GM19328 (cell line): ENCODE measurements at regions not wholly inside any gene's neighbourhood (a gene's known extent, or its start where the extent isn't known, plus 50 kb on each side); places are given as distances from the start of the nearest gene placed in this dataset.
"Not testable (repeated sequence)": the region's sequence is repeated elsewhere in the genome, so short reads cannot be mapped to it uniquely, and the experiment has no call there.

Experiments
- ATAC-seq: cut with Tn5 transposase; IDR thresholded peaks from one replicate; pipeline ENCODE4 v1.9.1; 2021; ENCODE audit warnings: mild to moderate bottlenecking, moderate library complexity; ENCODE audit not compliant: unreplicated experiment

DNA sequence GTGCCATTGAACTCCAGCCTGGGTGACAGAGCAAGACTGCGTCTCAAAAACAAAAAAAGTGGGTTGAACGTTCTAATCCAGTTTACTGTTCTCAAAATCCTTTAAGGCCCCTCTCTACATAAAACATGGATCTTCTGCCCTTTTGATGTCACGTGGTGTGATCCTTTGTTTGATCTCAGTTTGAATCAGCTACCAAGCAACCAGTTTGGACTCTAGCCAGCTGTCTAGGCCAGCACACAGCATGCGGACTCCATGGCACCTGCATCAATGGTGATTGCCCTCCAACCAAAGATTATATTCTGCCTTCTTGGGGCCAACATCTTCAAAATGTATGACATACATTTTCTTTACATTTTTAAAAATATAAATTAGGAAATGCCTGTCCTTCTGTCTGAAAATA, 365.4 kb downstream of the NDFIP2 start:
- no peak for ATAC-seq

DNA sequence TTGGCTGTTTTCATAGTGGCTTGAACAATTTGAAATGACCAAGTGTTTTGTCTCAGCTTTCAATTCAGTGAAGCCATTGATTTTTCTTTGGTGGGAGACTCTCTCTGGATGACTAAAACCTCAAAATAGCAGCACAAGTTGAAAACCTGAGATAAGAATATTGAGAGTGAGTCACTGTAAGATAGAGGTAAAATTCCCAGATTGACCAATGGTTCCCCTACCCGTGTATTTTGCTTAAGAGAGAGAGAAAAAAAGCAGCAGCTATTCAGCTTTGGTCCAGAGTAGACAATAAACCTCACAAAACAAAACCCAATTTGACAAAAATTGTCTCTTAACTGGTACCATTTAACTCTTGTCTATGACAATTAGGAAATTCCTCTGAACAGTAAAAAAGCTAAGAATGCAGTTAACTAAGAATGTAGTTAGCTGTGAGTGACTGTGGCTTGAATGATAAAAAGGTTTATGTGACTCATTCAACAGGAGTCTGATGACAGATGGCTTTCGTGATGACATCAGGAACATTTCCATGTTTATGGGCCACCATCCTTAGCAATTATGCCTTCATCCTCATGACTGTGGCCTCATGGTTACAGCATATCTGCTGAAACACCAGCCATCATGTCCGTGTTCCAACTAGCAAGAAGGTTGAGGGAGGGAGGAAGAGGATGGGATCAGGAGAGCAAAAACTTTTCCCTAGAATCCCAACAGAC, 356.9 kb downstream of the NDFIP2 start:
- no peak for ATAC-seq

DNA sequence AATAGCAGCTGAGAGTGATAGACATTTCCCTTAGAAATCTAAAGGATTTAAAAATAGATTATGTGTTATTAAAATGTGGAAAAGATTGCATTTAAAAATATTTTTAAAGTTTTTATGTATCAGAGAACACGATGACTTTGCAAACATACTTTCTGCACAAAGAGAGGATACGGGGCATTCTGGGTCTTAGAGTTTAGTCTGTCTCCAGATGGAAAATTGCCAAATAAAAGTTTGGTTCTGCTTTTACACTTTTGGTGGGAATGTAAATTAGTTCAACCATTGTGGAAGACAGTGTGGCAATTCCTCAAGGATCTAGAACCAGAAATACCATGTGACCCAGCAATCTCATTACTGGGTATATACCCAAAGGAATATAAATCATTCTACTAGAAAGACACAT, 355.2 kb downstream of the NDFIP2 start:
- not testable (repeated sequence) for ATAC-seq

- no peak for ATAC-seq
Measured at GRCh38 chr13:79834876-79835275, 353.9 kb downstream of the NDFIP2 start.

DNA sequence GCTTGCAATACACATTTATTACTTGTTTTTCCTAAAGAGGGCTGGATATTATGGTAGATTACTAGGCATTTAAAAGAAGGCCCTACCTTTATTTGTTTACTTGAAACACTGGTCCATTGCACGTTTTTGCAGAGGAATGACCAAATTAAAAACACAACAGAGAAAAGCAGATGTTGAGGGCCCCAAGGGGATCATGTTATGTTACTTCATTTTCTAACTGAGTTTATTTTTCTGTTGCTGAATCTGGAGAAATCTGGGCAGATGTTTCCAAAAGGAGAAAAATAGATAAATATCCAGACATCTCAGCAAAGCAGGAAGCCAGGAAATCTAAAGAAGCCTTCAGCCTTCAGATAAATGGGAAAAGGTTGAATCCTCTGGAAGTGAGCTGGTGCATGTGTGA, 353.0 kb downstream of the NDFIP2 start:
- ATAC-seq, result no peak

- no peak for ATAC-seq
Measured at GRCh38 chr13:79831556-79831955, 350.6 kb downstream of the NDFIP2 start.

DNA sequence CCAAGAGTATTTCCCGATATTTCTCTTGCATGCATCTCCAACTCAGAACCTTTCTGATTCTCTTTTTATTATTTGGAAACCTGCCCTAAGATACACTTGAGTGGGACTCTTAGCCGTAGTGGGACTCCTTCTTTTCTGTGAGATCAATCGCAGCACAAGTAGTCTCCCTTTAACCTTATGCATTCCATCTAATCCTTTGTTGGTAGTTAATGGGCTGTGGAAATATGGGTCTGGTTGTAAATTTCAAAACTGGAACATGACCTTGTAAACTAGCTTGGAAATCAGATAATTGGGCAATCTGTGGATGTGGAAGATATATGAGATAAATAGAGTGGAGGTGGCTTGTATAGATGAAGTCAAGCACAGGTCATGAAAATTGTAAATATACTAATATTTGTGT, 350.0 kb downstream of the NDFIP2 start:
- no peak for ATAC-seq

DNA sequence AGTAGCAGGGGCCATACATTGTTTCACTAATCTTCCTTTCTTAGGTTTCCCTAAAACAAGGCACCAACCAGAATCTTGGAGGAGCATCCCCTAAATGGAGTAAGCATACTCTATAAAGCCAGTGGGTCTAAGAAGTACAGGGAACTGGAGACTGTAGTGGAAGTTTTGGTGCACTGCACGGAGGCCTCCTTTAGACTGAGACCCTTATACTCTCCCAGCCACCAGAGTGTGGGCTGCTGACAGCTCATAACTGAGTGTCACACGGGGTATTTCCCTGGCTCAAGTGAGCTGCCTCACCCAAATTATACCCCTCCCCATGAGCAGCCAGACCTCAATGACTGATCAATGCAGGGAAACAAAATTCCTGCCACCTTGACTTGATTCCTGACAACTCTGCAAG, 349.5 kb downstream of the NDFIP2 start:
- ATAC-seq, result no peak

DNA sequence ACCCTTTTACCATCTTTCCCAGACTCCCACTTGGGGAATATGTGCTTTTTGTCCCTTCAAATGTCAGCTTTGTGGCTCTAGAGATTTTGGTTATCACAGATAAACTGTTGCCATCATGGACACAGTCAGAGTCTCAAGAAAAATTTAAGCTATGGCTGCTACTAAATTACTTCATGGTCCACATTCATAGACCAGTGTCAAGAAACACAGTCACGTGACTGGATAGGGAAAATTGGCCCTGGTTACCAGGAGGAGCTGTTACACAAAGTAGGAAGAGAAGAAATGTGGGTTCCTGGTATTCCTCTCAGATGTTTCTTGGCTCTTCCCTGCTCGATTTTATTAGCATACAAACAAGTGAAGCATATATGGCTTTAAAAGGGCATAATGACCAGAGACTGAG, 348.9 kb downstream of the NDFIP2 start:
- no peak for ATAC-seq

- ATAC-seq, result no peak
Measured at GRCh38 chr13:79825959-79826358, 345.0 kb downstream of the NDFIP2 start.

GRCh38 chr13:79815041-79815440, 334.1 kb downstream of the NDFIP2 start:
- ATAC-seq, result no peak

- ATAC-seq, result peak; percentile 60
Measured at GRCh38 chr13:79812070-79812850, 331.3 kb downstream of the NDFIP2 start.

- no peak for ATAC-seq
Measured at GRCh38 chr13:79811170-79811569, 330.2 kb downstream of the NDFIP2 start.

GRCh38 chr13:79810669-79811068, 329.7 kb downstream of the NDFIP2 start:
- no peak for ATAC-seq

- ATAC-seq, result no peak
Measured at GRCh38 chr13:79810018-79810417, 329.1 kb downstream of the NDFIP2 start.

DNA sequence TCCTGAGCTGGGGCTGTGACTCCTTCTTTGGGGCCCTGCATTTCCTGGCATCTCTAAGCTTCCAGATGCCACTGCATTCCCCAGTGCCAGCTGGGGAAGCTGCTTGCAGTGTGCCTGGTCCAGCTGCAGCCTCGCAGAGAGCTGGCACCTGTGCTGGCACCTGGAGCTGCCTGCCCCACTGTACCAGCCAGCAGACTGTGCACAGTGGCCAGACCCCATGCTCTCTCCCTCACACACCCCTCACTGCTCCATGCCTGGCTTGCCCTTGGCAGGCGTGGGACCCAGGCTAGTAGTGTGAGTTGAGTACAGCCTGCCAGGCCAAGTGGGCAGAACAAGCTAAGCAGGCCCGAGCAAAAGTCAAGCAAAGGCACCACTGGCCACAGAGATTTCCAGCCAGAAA, 327.5 kb downstream of the NDFIP2 start:
- ATAC-seq, result no peak

DNA sequence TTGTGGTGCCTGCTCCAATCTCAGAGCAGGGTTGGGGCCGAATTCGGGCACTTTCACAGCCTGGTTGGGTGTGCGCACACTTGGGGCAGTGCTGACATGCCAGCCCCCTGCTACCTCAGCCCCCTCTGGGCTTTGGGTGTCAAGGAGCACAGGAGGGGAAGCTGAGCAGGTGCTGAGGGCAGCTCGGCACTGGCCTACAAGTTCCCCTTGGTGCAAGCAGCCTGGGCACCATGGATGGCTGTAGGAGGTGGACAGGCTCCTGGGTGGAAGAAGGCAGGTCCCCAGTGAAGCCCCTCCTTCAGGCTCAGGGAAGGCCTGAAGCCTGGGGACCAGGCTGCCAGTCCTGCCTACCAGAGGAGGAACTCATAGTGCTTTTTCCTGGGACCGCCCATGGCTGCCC, 326.6 kb downstream of the NDFIP2 start:
- no peak for ATAC-seq

- no peak for ATAC-seq
Measured at GRCh38 chr13:79806821-79807220, 325.9 kb downstream of the NDFIP2 start.

DNA sequence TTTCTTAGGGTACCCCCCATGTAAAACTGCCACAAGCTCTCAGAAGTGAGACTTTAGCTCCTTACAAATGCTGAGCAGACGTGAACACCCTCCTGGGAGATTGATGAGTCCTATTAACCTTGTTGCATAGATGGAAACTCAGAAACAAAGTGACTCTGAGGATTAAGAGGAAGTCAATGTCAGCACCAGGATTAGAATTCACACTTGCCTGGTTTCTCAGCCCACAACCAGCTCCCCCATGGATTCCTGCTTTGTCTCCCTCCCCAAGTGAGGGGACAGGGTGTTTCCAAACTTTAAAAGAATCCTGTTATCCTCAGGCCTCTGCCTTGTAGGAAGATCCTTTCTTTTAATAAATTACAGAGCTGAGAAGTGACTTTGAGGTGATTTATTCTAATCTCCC, 324.4 kb downstream of the NDFIP2 start:
- ATAC-seq, result no peak

- ATAC-seq, result no peak
Measured at GRCh38 chr13:79803989-79804388, 323.0 kb downstream of the NDFIP2 start.

- no peak for ATAC-seq
Measured at GRCh38 chr13:79803296-79803695, 322.3 kb downstream of the NDFIP2 start.

DNA sequence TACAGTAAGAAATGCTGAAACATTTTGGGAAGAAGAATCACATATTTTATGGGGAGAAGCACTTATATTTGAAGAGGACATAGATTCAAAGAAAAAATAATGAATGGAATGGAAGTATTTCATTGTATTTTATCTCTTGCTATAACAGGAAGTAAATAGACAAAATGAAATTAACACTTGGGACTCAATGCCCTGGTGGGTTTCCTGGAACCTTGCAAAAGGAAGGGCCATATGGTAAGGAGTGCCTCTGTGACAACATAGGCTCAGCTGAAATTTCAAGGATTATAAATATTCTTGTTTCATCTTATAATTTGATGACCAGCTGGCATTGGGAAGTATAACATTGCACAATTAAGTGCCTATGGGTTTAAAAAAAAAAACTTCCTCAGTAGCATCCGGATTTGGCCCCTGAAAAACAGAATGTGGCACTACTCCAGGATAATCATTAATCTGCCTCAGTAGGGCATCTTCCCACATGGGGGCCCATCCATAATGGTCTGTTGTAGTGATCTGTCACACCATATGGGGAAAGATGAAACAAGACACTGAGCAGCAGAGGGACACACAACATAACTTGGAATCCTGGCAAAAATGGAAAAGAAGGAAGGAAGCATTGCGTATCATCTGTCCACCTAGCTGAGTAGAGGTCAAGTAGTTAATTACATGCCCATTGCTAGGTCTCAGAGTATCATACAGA, 321.6 kb downstream of the NDFIP2 start:
- ATAC-seq, result no peak
